A673 (cell line): ENCODE measurements at regions not wholly inside any gene's neighbourhood (a gene's known extent, or its start where the extent isn't known, plus 50 kb on each side); places are given as distances from the start of the nearest gene placed in this dataset.

ENCODE experiments used
- BruUV-seq: library from RNA; stranded (reverse); fragments of 400-500 nt; replicated peaks from 2 replicates; lab custom pipeline; 2021; lab: Mats Ljungman, UMichigan
- CTCF ChIA-PET: fragments of 300-600 bp; sonication (Branson Sonifier 250); formaldehyde crosslinking; loops from one replicate; lab custom pipeline; 2022; ENCODE audit warnings: antibody characterized with exemption; lab: Charles Lee
- POLR2A ChIA-PET: fragments of 300-600 bp; sonication (Branson Sonifier 250); formaldehyde crosslinking; loops from one replicate; lab custom pipeline; 2022; ENCODE audit warnings: antibody characterized with exemption; ENCODE audit not compliant: low non-redundant PET; lab: Charles Lee
- DNase-seq: peaks from one replicate; pipeline ENCODE4 v3.0.0-alpha.2; 2015; ENCODE audit warnings: low spot score
- H3K27ac ChIP-seq: fragments of 200-600 bp; sonication (generic); 2 replicates; pipeline ENCODE4 v1.5.1; 2016; ENCODE audit warnings: mixed run types, low read depth, mild to moderate bottlenecking, mixed read lengths, antibody characterized with exemption, low read length; ENCODE audit not compliant: poor library complexity, severe bottlenecking
- H3K27me3 ChIP-seq: fragments of 200-600 bp; sonication (generic); replicated peaks from 2 replicates; pipeline ENCODE4 v1.6.1; 2017; ENCODE audit warnings: mixed run types, low read depth, mild to moderate bottlenecking, mixed read lengths, antibody characterized with exemption, low read length; ENCODE audit not compliant: insufficient read depth, poor library complexity
- H3K36me3 ChIP-seq: fragments of 200-600 bp; sonication (generic); 2 replicates; pipeline ENCODE4 v1.6.1; 2016; ENCODE audit warnings: mixed run types, mild to moderate bottlenecking, mixed read lengths, antibody characterized with exemption, low read length; ENCODE audit not compliant: insufficient read depth, poor library complexity, severe bottlenecking
- H3K4me1 ChIP-seq: fragments of 200-600 bp; sonication (generic); 2 replicates; pipeline ENCODE4 v1.6.1; 2017; ENCODE audit warnings: mixed run types, mild to moderate bottlenecking, mixed read lengths, antibody characterized with exemption, low read length; ENCODE audit not compliant: insufficient read depth, poor library complexity, severe bottlenecking
- H3K4me3 ChIP-seq: fragments of 200-600 bp; sonication (generic); 2 replicates; pipeline ENCODE4 v1.5.1; 2016; ENCODE audit warnings: low read depth, mixed run types, mild to moderate bottlenecking, mixed read lengths, low read length; ENCODE audit not compliant: poor library complexity, severe bottlenecking
- H3K9me3 ChIP-seq: fragments of 200-600 bp; sonication (generic); 2 replicates; pipeline ENCODE4 v1.6.1; 2016; ENCODE audit warnings: mixed run types, low read depth, mild to moderate bottlenecking, mixed read lengths, antibody characterized with exemption, low read length; ENCODE audit not compliant: poor library complexity, severe bottlenecking
- CTCF ChIP-seq: fragments of 300-800, 200-600 bp; sonication (generic); conservative IDR thresholded peaks from 2 replicates; pipeline ENCODE4 v1.5.1; 2017; ENCODE audit warnings: low read depth, mild to moderate bottlenecking, antibody characterized with exemption, low read length, moderate library complexity, mixed read lengths
- EZH2 ChIP-seq: fragments of 200-600 bp; sonication (generic); IDR thresholded peaks from 2 replicates; pipeline ENCODE4 v1.6.1; 2017; ENCODE audit warnings: borderline replicate concordance, low read depth, mild to moderate bottlenecking, mixed read lengths, antibody characterized with exemption, low read length; ENCODE audit not compliant: poor library complexity, severe bottlenecking
- intact Hi-C: fragments of 100-400 bp; cut with micrococcal nuclease; formaldehyde crosslinking; loops from one replicate; pipeline ENCODE4 v1.10.0; 2022; ENCODE audit not compliant: unreplicated experiment

GRCh38 chr9:30329431-30329830 is 2055.0 kb upstream of the ACO1 start:
- ChIA-PET POLR2A (no interaction called here), CTCF (no interaction called here)
- TF ChIP-seq CTCF (no peak), EZH2 (no peak)
- H3K9me3 ChIP-seq: no peaks in the 10 kb centered on the region
- DNase-seq: no peak
- H3K27me3 ChIP-seq: no peaks in the 10 kb centered on the region
- H3K4me3 ChIP-seq: no peak overlapping the region
- no peaks in the 10 kb centered on the region for H3K36me3 ChIP-seq
- H3K4me1 ChIP-seq: no peaks in the 10 kb centered on the region
- H3K27ac ChIP-seq: no peak overlapping the region
- intact Hi-C loops: no loop called here
- no TSS peak for BruUV-seq

GRCh38 chr9:30348904-30349303 is 2035.5 kb upstream of the ACO1 start:
- no peaks in the 10 kb centered on the region for H3K36me3 ChIP-seq
- no peak overlapping the region for H3K27ac ChIP-seq
- CTCF ChIA-PET: no interaction called here
- intact Hi-C loops: no loop called here
- BruUV-seq: no TSS peak
- H3K4me1 ChIP-seq: no peaks in the 10 kb centered on the region
- POLR2A ChIA-PET: no interaction called here
- TF ChIP-seq EZH2 (no peak), CTCF (no peak)
- no peaks in the 10 kb centered on the region for H3K27me3 ChIP-seq
- no peak overlapping the region for H3K4me3 ChIP-seq
- H3K9me3 ChIP-seq: no peaks in the 10 kb centered on the region
- no peak for DNase-seq

- no peaks in the 10 kb centered on the region for H3K27me3 ChIP-seq
- no peak for TF ChIP-seq EZH2
- TF ChIP-seq CTCF: no peak
- no peak overlapping the region for H3K4me3 ChIP-seq
- no peak for DNase-seq
- no peak overlapping the region for H3K27ac ChIP-seq
- CTCF ChIA-PET: no interaction called here
- no peaks in the 10 kb centered on the region for H3K36me3 ChIP-seq
- H3K4me1 ChIP-seq: no peaks in the 10 kb centered on the region
- POLR2A ChIA-PET: no interaction called here
- H3K9me3 ChIP-seq: no peaks in the 10 kb centered on the region
- no TSS peak for BruUV-seq
- intact Hi-C loops: no loop called here
Observed at GRCh38 chr9:30349526-30350513, 2034.6 kb upstream of the ACO1 start.
